Fibroblast of lung (primary cell): ENCODE measurements at regions not wholly inside any gene's neighbourhood (a gene's known extent, or its start where the extent isn't known, plus 50 kb on each side); places are given as distances from the start of the nearest gene placed in this dataset.
"Not testable (repeated sequence)": the region's sequence is repeated elsewhere in the genome, so short reads cannot be mapped to it uniquely, and the experiment has no call there.

Source experiments
- DNase-seq, 2 donors: peaks; one replicate each; pipeline versions ENCODE4 v3.0.0 to v3.0.0-alpha.2; 2010; ENCODE audit warnings: low read depth in 2 of 2
- H2AFZ ChIP-seq: 2 replicates; pipeline ENCODE4 v1.5.1; 2012; ENCODE audit warnings: low read length, control low read depth, inconsistent platforms
- H3K27ac ChIP-seq: 2 replicates; pipeline ENCODE4 v1.5.1; 2011; ENCODE audit warnings: low read length, control low read depth; ENCODE audit not compliant: insufficient read depth
- H3K27me3 ChIP-seq: 2 replicates; pipeline ENCODE4 v1.5.1; 2011; ENCODE audit warnings: mild to moderate bottlenecking, low read length; ENCODE audit not compliant: control insufficient read depth, insufficient read depth
- H3K36me3 ChIP-seq: 2 replicates; pipeline ENCODE4 v1.5.1; 2011; ENCODE audit warnings: low read length; ENCODE audit not compliant: control insufficient read depth, insufficient read depth
- H3K4me1 ChIP-seq: 2 replicates; pipeline ENCODE4 v1.5.1; 2011; ENCODE audit warnings: low read length; ENCODE audit not compliant: control insufficient read depth, insufficient read depth; ENCODE audit errors: extremely low read depth
- H3K4me2 ChIP-seq: 2 replicates; pipeline ENCODE4 v1.5.1; 2011; ENCODE audit warnings: low read length, control low read depth; ENCODE audit not compliant: insufficient read depth; ENCODE audit errors: extremely low read depth
- H3K4me3 ChIP-seq, 4 experiments: fragments of 200-600 bp in 1 of 4; sonication (generic) in 1 of 4; replicated peaks in 1 of 4; 2 replicates each; pipeline ENCODE4 v1.5.1; 2011 to 2016; ENCODE audit warnings: low read length in 4 of 4, low read depth in 3 of 4, mild to moderate bottlenecking in 3 of 4, control low read depth in 2 of 4, inconsistent platforms in 1 of 4, mixed read lengths in 1 of 4; ENCODE audit not compliant: insufficient read depth in 1 of 4; ENCODE audit errors: control extremely low read depth in 1 of 4
- H3K79me2 ChIP-seq: 2 replicates; pipeline ENCODE4 v1.5.1; 2012; ENCODE audit warnings: mild to moderate bottlenecking, low read length, inconsistent platforms; ENCODE audit not compliant: control insufficient read depth, insufficient read depth
- H3K9ac ChIP-seq: 2 replicates; pipeline ENCODE4 v1.5.1; 2011; ENCODE audit warnings: mild to moderate bottlenecking, low read length, control low read depth; ENCODE audit not compliant: insufficient read depth
- H3K9me3 ChIP-seq: 2 replicates; pipeline ENCODE4 v1.5.1; 2012; ENCODE audit warnings: low read depth, low read length; ENCODE audit not compliant: control insufficient read depth, insufficient read depth
- H4K20me1 ChIP-seq: 2 replicates; pipeline ENCODE4 v1.5.1; 2011; ENCODE audit warnings: low read length; ENCODE audit not compliant: control insufficient read depth, insufficient read depth; ENCODE audit errors: extremely low read depth
- EZH2 ChIP-seq: IDR thresholded peaks from 2 replicates; pipeline ENCODE4 v1.5.1; 2012; ENCODE audit warnings: low read length, control low read depth, mild to moderate bottlenecking; ENCODE audit errors: missing control alignments
- TF ChIP-seq, protein P1 (sequence below), 2 donors: IDR thresholded peaks in 1 of 2; conservative IDR thresholded peaks in 1 of 2; 1 replicate in 1 of 2; 2 replicates in 1 of 2; pipeline ENCODE4 v1.5.1; 2011 to 2012; ENCODE audit warnings: low read length in 2 of 2, control low read depth in 1 of 2, inconsistent platforms in 1 of 2, low read depth in 1 of 2, mild to moderate bottlenecking in 1 of 2

DNA sequence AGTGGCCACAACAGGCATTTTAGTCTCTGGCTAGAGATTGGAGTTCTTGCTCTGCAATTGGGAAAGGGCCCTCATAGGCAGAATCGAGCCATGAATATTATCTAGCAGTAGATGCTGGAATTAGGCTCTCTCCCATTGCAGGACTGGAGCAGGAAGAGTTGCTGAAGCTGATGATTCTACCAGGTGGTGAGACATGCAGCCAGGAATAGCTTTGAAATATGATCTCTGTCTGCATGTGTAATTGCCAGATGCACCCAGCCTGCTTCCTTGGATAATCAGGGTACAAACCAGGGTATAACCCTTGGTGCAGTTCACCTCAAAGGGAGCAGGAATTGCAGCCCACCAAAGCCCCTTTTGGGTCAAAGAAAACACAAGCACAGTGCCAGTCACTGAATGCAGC, 211.4 kb upstream of the FTMT start:
- no peak overlapping the region for H3K27ac ChIP-seq
- no peak for DNase-seq
- no peaks in the 10 kb centered on the region for H3K79me2 ChIP-seq
- no peaks in the 10 kb centered on the region for H3K36me3 ChIP-seq
- no peaks in the 10 kb centered on the region for H4K20me1 ChIP-seq
- H3K4me1 ChIP-seq: no peaks in the 10 kb centered on the region
- no peak overlapping the region for H3K4me2 ChIP-seq
- no peak overlapping the region for H3K4me3 ChIP-seq
- H2AFZ ChIP-seq: no peak overlapping the region
- H3K9ac ChIP-seq: no peak overlapping the region
- H3K27me3 ChIP-seq: no peaks in the 10 kb centered on the region
- H3K9me3 ChIP-seq: no peaks in the 10 kb centered on the region
- TF ChIP-seq EZH2: no peak
- TF ChIP-seq, protein P1, sequence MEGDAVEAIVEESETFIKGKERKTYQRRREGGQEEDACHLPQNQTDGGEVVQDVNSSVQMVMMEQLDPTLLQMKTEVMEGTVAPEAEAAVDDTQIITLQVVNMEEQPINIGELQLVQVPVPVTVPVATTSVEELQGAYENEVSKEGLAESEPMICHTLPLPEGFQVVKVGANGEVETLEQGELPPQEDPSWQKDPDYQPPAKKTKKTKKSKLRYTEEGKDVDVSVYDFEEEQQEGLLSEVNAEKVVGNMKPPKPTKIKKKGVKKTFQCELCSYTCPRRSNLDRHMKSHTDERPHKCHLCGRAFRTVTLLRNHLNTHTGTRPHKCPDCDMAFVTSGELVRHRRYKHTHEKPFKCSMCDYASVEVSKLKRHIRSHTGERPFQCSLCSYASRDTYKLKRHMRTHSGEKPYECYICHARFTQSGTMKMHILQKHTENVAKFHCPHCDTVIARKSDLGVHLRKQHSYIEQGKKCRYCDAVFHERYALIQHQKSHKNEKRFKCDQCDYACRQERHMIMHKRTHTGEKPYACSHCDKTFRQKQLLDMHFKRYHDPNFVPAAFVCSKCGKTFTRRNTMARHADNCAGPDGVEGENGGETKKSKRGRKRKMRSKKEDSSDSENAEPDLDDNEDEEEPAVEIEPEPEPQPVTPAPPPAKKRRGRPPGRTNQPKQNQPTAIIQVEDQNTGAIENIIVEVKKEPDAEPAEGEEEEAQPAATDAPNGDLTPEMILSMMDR (conservative IDR thresholded peaks at IDR 0.05 in 1 of 2, IDR thresholded peaks at IDR 0.05 in 1 of 2; ENCODE audit: low read depth in 1 of 2, low read length in 2 of 2): no peak

DNA sequence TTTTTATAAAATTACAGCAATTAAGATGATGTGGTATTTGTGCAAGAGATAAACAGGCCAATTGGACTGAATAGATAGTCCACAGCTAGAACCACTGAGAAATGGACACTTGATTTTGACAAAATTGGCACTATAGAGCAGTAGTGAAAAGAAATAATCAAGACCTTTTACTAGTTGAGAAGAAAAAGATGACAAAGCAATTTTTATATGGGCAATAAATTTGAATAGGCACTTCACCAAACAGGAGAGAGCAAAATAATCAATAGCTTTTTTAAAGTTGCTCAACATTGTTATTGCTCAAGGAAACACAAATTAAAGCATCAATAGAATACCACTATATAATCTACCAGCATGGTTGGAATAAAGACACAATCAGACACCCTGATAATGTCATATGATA, 193.5 kb upstream of the FTMT start:
- H3K4me2 ChIP-seq: no peak overlapping the region
- H3K27me3 ChIP-seq: no peaks in the 10 kb centered on the region

DNA sequence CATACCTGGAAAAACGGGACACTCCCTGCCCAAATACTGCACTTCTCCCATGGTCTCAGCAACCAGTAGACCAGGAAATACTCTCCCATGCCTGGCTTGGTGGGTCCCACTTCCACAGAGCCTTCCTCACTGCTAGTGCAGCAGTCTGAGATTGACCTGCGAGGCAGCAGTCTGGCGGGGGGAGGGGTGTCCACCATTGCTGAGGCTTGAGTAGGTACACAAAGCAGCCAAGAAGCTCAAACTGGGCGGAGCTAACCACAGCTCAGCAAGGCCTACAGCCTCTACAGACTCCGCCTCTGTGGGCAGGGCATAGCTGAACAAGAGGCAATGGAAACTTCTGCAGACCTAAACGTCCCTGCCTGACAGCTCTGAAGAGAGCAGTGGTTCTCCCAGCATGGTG, 191.5 kb upstream of the FTMT start:
- H3K9me3 ChIP-seq: no peaks in the 10 kb centered on the region

More for the DNA sequence above, 193.5 kb upstream of the FTMT start:
- Histone ChIP-seq H3K9me3 (no peaks in the 10 kb centered on the region), H3K4me3 (no peak overlapping the region), H3K79me2 (no peaks in the 10 kb centered on the region), H3K4me1 (no peaks in the 10 kb centered on the region), H3K9ac (no peak overlapping the region), H4K20me1 (no peaks in the 10 kb centered on the region), H2AFZ (no peak overlapping the region), H3K36me3 (no peaks in the 10 kb centered on the region), H3K27ac (no peak overlapping the region)
- TF ChIP-seq EZH2: no peak
- TF ChIP-seq, protein P1 (conservative IDR thresholded peaks at IDR 0.05 in 1 of 2, IDR thresholded peaks at IDR 0.05 in 1 of 2; ENCODE audit: low read depth in 1 of 2, low read length in 2 of 2): no peak
- DNase-seq: no peak

DNA sequence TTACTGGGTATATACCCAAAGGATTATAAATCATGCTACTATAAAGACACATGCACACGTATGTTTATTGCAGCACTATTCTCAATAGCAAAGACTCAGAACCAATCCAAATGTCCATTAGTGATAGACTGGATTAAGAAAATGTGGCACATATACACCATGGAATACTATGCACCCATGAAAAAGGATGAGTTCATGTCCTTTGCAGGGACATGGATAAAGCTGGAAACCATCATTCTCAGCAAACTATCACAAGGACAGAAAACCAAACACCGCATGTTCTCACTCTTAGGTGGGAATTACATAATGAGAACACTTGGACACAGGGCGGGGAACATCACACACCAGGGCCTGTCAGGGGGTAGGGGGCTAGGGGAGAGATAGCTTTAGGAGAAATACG, 186.1 kb upstream of the FTMT start:
- not testable (repeated sequence) for H2AFZ ChIP-seq, H3K4me3 ChIP-seq, H3K36me3 ChIP-seq, DNase-seq, H3K4me2 ChIP-seq, H3K27ac ChIP-seq, H4K20me1 ChIP-seq, H3K9ac ChIP-seq, H3K9me3 ChIP-seq, H3K79me2 ChIP-seq, H3K4me1 ChIP-seq, H3K27me3 ChIP-seq

More for the DNA sequence above, 191.5 kb upstream of the FTMT start:
- no peaks in the 10 kb centered on the region for H3K36me3 ChIP-seq
- no peaks in the 10 kb centered on the region for H3K79me2 ChIP-seq
- H3K27me3 ChIP-seq: no peaks in the 10 kb centered on the region
- no peak overlapping the region for H3K27ac ChIP-seq
- no peak overlapping the region for H3K4me2 ChIP-seq
- no peak for DNase-seq
- H4K20me1 ChIP-seq: no peaks in the 10 kb centered on the region
- no peak overlapping the region for H2AFZ ChIP-seq
- TF ChIP-seq EZH2: no peak
- TF ChIP-seq, protein P1 (conservative IDR thresholded peaks at IDR 0.05 in 1 of 2, IDR thresholded peaks at IDR 0.05 in 1 of 2; ENCODE audit: low read depth in 1 of 2, low read length in 2 of 2): no peak
- no peak overlapping the region for H3K4me3 ChIP-seq
- no peaks in the 10 kb centered on the region for H3K4me1 ChIP-seq
- no peak overlapping the region for H3K9ac ChIP-seq
